ENCODE measurements at regions not wholly inside any gene's neighbourhood (a gene's known extent, or its start where the extent isn't known, plus 50 kb on each side); places are given as distances from the start of the nearest gene placed in this dataset.

DNA sequence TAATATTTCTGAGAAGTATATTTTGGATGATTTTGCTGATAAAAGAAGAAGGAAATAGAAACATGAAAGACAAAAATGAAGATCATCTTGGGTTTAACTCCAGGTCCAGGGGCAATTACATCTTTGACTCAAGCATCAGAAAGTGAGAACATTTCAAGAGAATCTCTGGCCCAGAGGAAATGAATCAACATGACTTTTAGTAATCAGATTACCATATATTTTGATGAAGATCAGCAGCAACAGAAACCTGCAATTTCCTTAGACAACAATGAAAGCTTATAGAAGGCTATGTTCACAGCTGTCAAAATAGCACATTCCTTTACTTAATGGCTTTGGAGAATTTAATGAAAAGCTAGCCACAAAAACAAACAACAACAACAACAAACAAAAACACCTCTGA, 638.1 kb downstream of the EFNA5 start:
- H3K27ac Mint-ChIP-seq (ENCODE audit: unreplicated experiment), result no peak overlapping the region
- no TSS peak for BruUV-seq (replicated peaks)
- no peak for DNase-seq
- intact Hi-C loops (cut with micrococcal nuclease; ENCODE audit: unreplicated experiment), result no loop called here
- no peak overlapping the region for H3K4me3 Mint-ChIP-seq (ENCODE audit: low read depth, unreplicated experiment)
- no peak for TF ChIP-seq CTCF (IDR thresholded peaks at IDR 0.05; ENCODE audit: unreplicated experiment)
- CTCF ChIA-PET, result no interaction called here
- H3K27me3 Mint-ChIP-seq (ENCODE audit: unreplicated experiment), result no peaks in the 10 kb centered on the region
- no peaks in the 10 kb centered on the region for H3K36me3 Mint-ChIP-seq (ENCODE audit: insufficient read depth, unreplicated experiment)
- no peaks in the 10 kb centered on the region for H3K4me1 Mint-ChIP-seq (ENCODE audit: low read depth, unreplicated experiment)
- H3K9me3 Mint-ChIP-seq (ENCODE audit: low read depth, unreplicated experiment), result no peaks in the 10 kb centered on the region

DNA sequence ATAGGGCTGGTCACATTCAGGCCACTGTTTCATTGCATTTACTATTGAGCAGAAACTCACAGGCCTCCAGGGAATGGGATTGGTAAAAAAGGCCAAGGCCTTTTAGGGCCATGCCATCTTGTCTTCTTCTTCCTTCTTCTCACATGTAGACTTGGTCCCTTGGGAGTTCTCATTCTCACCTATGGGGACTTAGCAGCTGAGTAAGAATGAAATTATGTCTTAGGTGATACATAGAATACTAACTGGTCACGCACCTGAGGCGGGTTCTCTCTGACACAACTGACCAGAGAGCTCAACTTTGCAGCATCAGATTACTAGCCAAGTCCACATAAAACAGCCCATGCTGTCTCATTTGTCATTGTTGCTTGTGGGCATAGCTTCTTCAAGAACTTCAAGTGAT, 641.8 kb downstream of the EFNA5 start:
- no TSS peak for BruUV-seq (replicated peaks)
- Mint-ChIP-seq H3K4me1 (ENCODE audit: low read depth, unreplicated experiment) (no peaks in the 10 kb centered on the region), H3K27ac (ENCODE audit: unreplicated experiment) (no peak overlapping the region)

GRCh38 chr5:107025712-107026497, 644.8 kb downstream of the EFNA5 start:
- Mint-ChIP-seq H3K4me1 (ENCODE audit: low read depth, unreplicated experiment) (no peaks in the 10 kb centered on the region), H3K9me3 (ENCODE audit: low read depth, unreplicated experiment) (no peaks in the 10 kb centered on the region), H3K27me3 (ENCODE audit: unreplicated experiment) (no peaks in the 10 kb centered on the region), H3K36me3 (ENCODE audit: insufficient read depth, unreplicated experiment) (no peaks in the 10 kb centered on the region), H3K27ac (ENCODE audit: unreplicated experiment) (no peak overlapping the region), H3K4me3 (ENCODE audit: low read depth, unreplicated experiment) (no peak overlapping the region)
- intact Hi-C loops (cut with micrococcal nuclease; ENCODE audit: unreplicated experiment), result no loop called here
- TF ChIP-seq CTCF (IDR thresholded peaks at IDR 0.05; ENCODE audit: unreplicated experiment), result no peak
- CTCF ChIA-PET, result no interaction called here
- no TSS peak for BruUV-seq (replicated peaks)
- DNase-seq, result no peak

More for the DNA sequence above, 641.8 kb downstream of the EFNA5 start:
- Mint-ChIP-seq H3K4me3 (ENCODE audit: low read depth, unreplicated experiment) (no peak overlapping the region), H3K27me3 (ENCODE audit: unreplicated experiment) (no peaks in the 10 kb centered on the region), H3K9me3 (ENCODE audit: low read depth, unreplicated experiment) (no peaks in the 10 kb centered on the region), H3K36me3 (ENCODE audit: insufficient read depth, unreplicated experiment) (no peaks in the 10 kb centered on the region)
- no peak for DNase-seq
- TF ChIP-seq CTCF (IDR thresholded peaks at IDR 0.05; ENCODE audit: unreplicated experiment), result no peak
- intact Hi-C loops (cut with micrococcal nuclease; ENCODE audit: unreplicated experiment), result no loop called here
- CTCF ChIA-PET, result no interaction called here

DNA sequence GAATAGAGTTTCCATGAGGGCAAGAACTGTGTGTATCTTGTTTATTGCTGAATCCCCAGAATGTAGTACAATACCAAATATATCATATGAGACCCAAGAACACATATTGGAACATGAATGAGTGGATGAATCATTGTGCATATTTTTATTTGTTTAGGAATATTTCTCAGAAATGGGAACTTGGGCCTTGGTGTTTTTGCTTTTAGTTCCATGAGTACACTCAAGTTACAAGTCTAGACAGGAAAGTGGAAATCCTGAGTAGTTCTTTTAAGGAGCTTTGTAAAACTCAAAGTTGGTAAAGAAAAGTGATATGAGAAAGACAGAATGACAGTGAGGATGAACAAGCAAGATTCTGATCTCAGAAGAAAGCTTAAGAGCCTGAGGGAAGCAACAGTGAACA, 647.0 kb downstream of the EFNA5 start:
- no TSS peak for BruUV-seq (replicated peaks)
- no peaks in the 10 kb centered on the region for H3K36me3 Mint-ChIP-seq (ENCODE audit: insufficient read depth, unreplicated experiment)
- H3K4me3 Mint-ChIP-seq (ENCODE audit: low read depth, unreplicated experiment), result no peak overlapping the region
- no peak overlapping the region for H3K27ac Mint-ChIP-seq (ENCODE audit: unreplicated experiment)
- intact Hi-C loops (cut with micrococcal nuclease; ENCODE audit: unreplicated experiment), result no loop called here
- no peaks in the 10 kb centered on the region for H3K4me1 Mint-ChIP-seq (ENCODE audit: low read depth, unreplicated experiment)
- H3K9me3 Mint-ChIP-seq (ENCODE audit: low read depth, unreplicated experiment), result no peaks in the 10 kb centered on the region
- no peak for TF ChIP-seq CTCF (IDR thresholded peaks at IDR 0.05; ENCODE audit: unreplicated experiment)
- no peak for DNase-seq
- H3K27me3 Mint-ChIP-seq (ENCODE audit: unreplicated experiment), result no peaks in the 10 kb centered on the region
- CTCF ChIA-PET, result no interaction called here

Data from Calu3 (cell line).